Psoas muscle (tissue), 7 donors: ENCODE measurements at regions not wholly inside any gene's neighbourhood (a gene's known extent, or its start where the extent isn't known, plus 50 kb on each side); places are given as distances from the start of the nearest gene placed in this dataset.

Experiments used
- ATAC-seq, 4 donors: fragments of 200-7000 bp; cut with Tn5 transposase; one replicate each; pipeline ENCODE4 v1.9.1; 2020; ENCODE audit warnings: moderate library complexity in 3 of 4, mild to moderate bottlenecking in 2 of 4
- DNase-seq, 2 donors: peaks; one replicate each; pipeline ENCODE4 v3.0.0-alpha.2; 2020
- H3K27ac ChIP-seq: fragments of 200-600 bp; one replicate; pipeline ENCODE4 v1.8.0; 2022
- H3K27me3 ChIP-seq, 3 donors: fragments of 200-600 bp in 1 of 3; one replicate each; pipeline versions ENCODE4 v1.6.1 to v1.8.0; 2013 to 2022; ENCODE audit warnings: low read length in 2 of 3, mild to moderate bottlenecking in 2 of 3, moderate library complexity in 1 of 3; ENCODE audit not compliant: insufficient read depth in 3 of 3
- H3K36me3 ChIP-seq, 2 donors: fragments of 200-600 bp in 1 of 2; one replicate each; pipeline versions ENCODE4 v1.6.1 to v1.8.0; 2013 to 2022; ENCODE audit warnings: low read depth in 1 of 2, mild to moderate bottlenecking in 1 of 2, moderate library complexity in 1 of 2; ENCODE audit not compliant: insufficient read depth in 1 of 2
- H3K4me1 ChIP-seq: fragments of 200-600 bp; one replicate; pipeline ENCODE4 v1.8.0; 2022
- H3K4me3 ChIP-seq: fragments of 200-600 bp; one replicate; pipeline ENCODE4 v1.8.0; 2022; ENCODE audit warnings: mild to moderate bottlenecking
- H3K9me3 ChIP-seq: fragments of 200-600 bp; one replicate; pipeline ENCODE4 v1.8.0; 2022
- CTCF ChIP-seq: fragments of 200-600 bp; IDR thresholded peaks from one replicate; pipeline ENCODE4 v1.8.0; 2022; ENCODE audit warnings: antibody characterized with exemption
- WGBS, 3 donors: extraction: QIAGEN DNeasy Blood & Tissue Kit; methylation state at CpG; one replicate each; pipeline versions ENCODE4 v1.1.6 to v1.1.7; 2013; 5-methylcytosine and 5-hydroxymethylcytosine counted together
- intact Hi-C, 2 donors: fragments of 100-400 bp; cut with DNase I; formaldehyde crosslinking; loops; one replicate each; pipeline versions ENCODE4 v1.11.0 to v1.14.2; 2022
- donor health status: healthy with polysubstance abuse.
- donor health status: DM: no; HTN: no; CAD: no; lungs with moderate emphysema.
- donor health status: Bipolar disorder and iron deficiency.
- donor health status: healthy.
- donor health status: DM: yes; HTN: yes; CAD: no.
- donor health status: DM: no; HTN: no; CAD: no.
- donor health status: DM: yes; HTN: yes; CAD: no.

GRCh38 chr15:99447497-99448371 is 118.0 kb upstream of the MEF2A start:
- intact Hi-C loops, result loop anchor here in 1 of 2 donors (10.0 kb wide), 1 partner anchor 117 kb away; the partner anchor contains the start of gene MEF2A

GRCh38 chr15:99449514-99449913 is 116.3 kb upstream of the MEF2A start:
- H3K27ac ChIP-seq, result no peak overlapping the region
- ATAC-seq, result no peak

More at GRCh38 chr15:99447497-99448371, 118.0 kb upstream of the MEF2A start:
- H3K27ac ChIP-seq, result peak overlapping the region; percentile 60
- H3K9me3 ChIP-seq, result no peaks in the 10 kb centered on the region
- no peak overlapping the region for H3K4me3 ChIP-seq
- ATAC-seq (peak in 3 of 4 donors; percentile 10 to 65 (median 19)), DNase-seq (no peak)
- H3K36me3 ChIP-seq, result no peaks in the 10 kb centered on the region
- peaks cover 0 to 2% (median 0%) of the 10 kb centered on the region in 3 donors for H3K27me3 ChIP-seq
- WGBS, 3 donors, result 23 to 30% (median 29%) methylated on average over 20 to 28 of the region's 28 CpGs
- peaks cover 39% of the 10 kb centered on the region for H3K4me1 ChIP-seq
- TF ChIP-seq CTCF, result no peak

GRCh38 chr15:99450896-99451358 is 114.9 kb upstream of the MEF2A start:
- H3K4me3 ChIP-seq, result no peak overlapping the region
- no peak for TF ChIP-seq CTCF
- H3K4me1 ChIP-seq, result peaks cover 47% of the 10 kb centered on the region
- intact Hi-C loops, result no loop called here
- peak overlapping the region; percentile 85 for H3K27ac ChIP-seq
- DNase-seq, result peak in 1 of 2 donors; percentile 78
- no peak for ATAC-seq
- no peaks in the 10 kb centered on the region for H3K36me3 ChIP-seq
- no peaks in the 10 kb centered on the region for H3K9me3 ChIP-seq
- WGBS, 3 donors, result 54 to 61% (median 60%) methylated on average over 14 of the region's 14 CpGs
- H3K27me3 ChIP-seq, result peaks cover 0 to 2% (median 0%) of the 10 kb centered on the region in 3 donors

More at GRCh38 chr15:99449514-99449913, 116.3 kb upstream of the MEF2A start:
- H3K9me3 ChIP-seq, result no peaks in the 10 kb centered on the region
- 83 to 87% (median 85%) methylated on average over 4 of the region's 4 CpGs for WGBS, 3 donors
- TF ChIP-seq CTCF, result no peak
- no peaks in the 10 kb centered on the region for H3K36me3 ChIP-seq
- H3K4me3 ChIP-seq, result no peak overlapping the region
- intact Hi-C loops, result loop anchor here in 1 of 2 donors (10.0 kb wide), 1 partner anchor 115 kb away; the partner anchor contains the start of gene MEF2A
- DNase-seq, result no peak
- H3K27me3 ChIP-seq, result peaks cover 0 to 2% (median 0%) of the 10 kb centered on the region in 3 donors
- H3K4me1 ChIP-seq, result peaks cover 43% of the 10 kb centered on the region

GRCh38 chr15:99451484-99451883 is 114.3 kb upstream of the MEF2A start:
- H3K9me3 ChIP-seq, result no peaks in the 10 kb centered on the region
- H3K27me3 ChIP-seq, result peaks cover 0 to 2% (median 0%) of the 10 kb centered on the region in 3 donors
- 84 to 93% (median 89%) methylated on average over 3 of the region's 3 CpGs for WGBS, 3 donors
- DNase-seq (no peak), ATAC-seq (no peak)
- H3K4me1 ChIP-seq, result peaks cover 47% of the 10 kb centered on the region
- no peaks in the 10 kb centered on the region for H3K36me3 ChIP-seq
- no peak for TF ChIP-seq CTCF
- H3K27ac ChIP-seq, result peak overlapping the region; percentile 85
- intact Hi-C loops, result no loop called here
- H3K4me3 ChIP-seq, result no peak overlapping the region
